ENCODE measurements at regions not wholly inside any gene's neighbourhood (a gene's known extent, or its start where the extent isn't known, plus 50 kb on each side); places are given as distances from the start of the nearest gene placed in this dataset.

GRCh38 chr12:92089559-92089958 lies 56.1 kb downstream of the BTG1 start:
- Histone ChIP-seq H3K4me1 (ENCODE audit: control insufficient read depth, insufficient read depth, low read length) (peaks cover under 1% of the 10 kb centered on the region; the same call in 1 of the 2 replicates), H3K27ac (ENCODE audit: low read length) (no peak overlapping the region), H3K9me3 (ENCODE audit: control insufficient read depth, insufficient read depth, low read length) (no peaks in the 10 kb centered on the region), H3K27me3 (ENCODE audit: control insufficient read depth, insufficient read depth, low read length) (no peaks in the 10 kb centered on the region), H3K4me3 (ENCODE audit: low read length) (no peak overlapping the region), H3K36me3 (ENCODE audit: control insufficient read depth, insufficient read depth, low read length) (no peaks in the 10 kb centered on the region)
- DNase-seq (ENCODE audit: low read depth, low spot score), result no peak

GRCh38 chr12:92088805-92089204 lies 56.8 kb downstream of the BTG1 start:
- no peaks in the 10 kb centered on the region for H3K4me1 ChIP-seq (ENCODE audit: control insufficient read depth, insufficient read depth, low read length)
- no peak overlapping the region for H3K4me3 ChIP-seq (ENCODE audit: low read length)
- H3K9me3 ChIP-seq (ENCODE audit: control insufficient read depth, insufficient read depth, low read length), result no peaks in the 10 kb centered on the region
- H3K27me3 ChIP-seq (ENCODE audit: control insufficient read depth, insufficient read depth, low read length), result no peaks in the 10 kb centered on the region
- no peak overlapping the region for H3K27ac ChIP-seq (ENCODE audit: low read length)
- no CpG with 5 or more reads among the region's 2 CpGs for WGBS (ENCODE audit: insufficient coverage, insufficient read length)
- no peaks in the 10 kb centered on the region for H3K36me3 ChIP-seq (ENCODE audit: control insufficient read depth, insufficient read depth, low read length)
- no peak for DNase-seq (ENCODE audit: low read depth, low spot score)

- no peaks in the 10 kb centered on the region for H3K27me3 ChIP-seq (ENCODE audit: control insufficient read depth, insufficient read depth, low read length)
- no peaks in the 10 kb centered on the region for H3K9me3 ChIP-seq (ENCODE audit: control insufficient read depth, insufficient read depth, low read length)
- no peak overlapping the region for H3K4me3 ChIP-seq (ENCODE audit: low read length)
- WGBS (ENCODE audit: insufficient coverage, insufficient read length), result no CpG with 5 or more reads among the region's 1 CpG
- DNase-seq (ENCODE audit: low read depth, low spot score), result no peak
- H3K4me1 ChIP-seq (ENCODE audit: control insufficient read depth, insufficient read depth, low read length), result no peaks in the 10 kb centered on the region
- H3K27ac ChIP-seq (ENCODE audit: low read length), result no peak overlapping the region
- H3K36me3 ChIP-seq (ENCODE audit: control insufficient read depth, insufficient read depth, low read length), result no peaks in the 10 kb centered on the region
Measured at GRCh38 chr12:92085736-92086040, 60.0 kb downstream of the BTG1 start.

GRCh38 chr12:92085040-92085735 lies 60.5 kb downstream of the BTG1 start:
- H3K4me3 ChIP-seq (ENCODE audit: low read length), result no peak overlapping the region
- no peak overlapping the region for H3K27ac ChIP-seq (ENCODE audit: low read length)
- H3K36me3 ChIP-seq (ENCODE audit: control insufficient read depth, insufficient read depth, low read length), result no peaks in the 10 kb centered on the region
- WGBS (ENCODE audit: insufficient coverage, insufficient read length), result no CpG with 5 or more reads among the region's 3 CpGs
- H3K27me3 ChIP-seq (ENCODE audit: control insufficient read depth, insufficient read depth, low read length), result no peaks in the 10 kb centered on the region
- DNase-seq (ENCODE audit: low read depth, low spot score), result no peak
- no peaks in the 10 kb centered on the region for H3K4me1 ChIP-seq (ENCODE audit: control insufficient read depth, insufficient read depth, low read length)
- H3K9me3 ChIP-seq (ENCODE audit: control insufficient read depth, insufficient read depth, low read length), result no peaks in the 10 kb centered on the region

- H3K27ac ChIP-seq (ENCODE audit: low read length), result no peak overlapping the region
- H3K36me3 ChIP-seq (ENCODE audit: control insufficient read depth, insufficient read depth, low read length), result no peaks in the 10 kb centered on the region
- no peaks in the 10 kb centered on the region for H3K27me3 ChIP-seq (ENCODE audit: control insufficient read depth, insufficient read depth, low read length)
- no peak for DNase-seq (ENCODE audit: low read depth, low spot score)
- no peak overlapping the region for H3K4me3 ChIP-seq (ENCODE audit: low read length)
- WGBS (ENCODE audit: insufficient coverage, insufficient read length), result 100% methylated on average over 1 of the region's 3 CpGs
- no peaks in the 10 kb centered on the region for H3K9me3 ChIP-seq (ENCODE audit: control insufficient read depth, insufficient read depth, low read length)
- H3K4me1 ChIP-seq (ENCODE audit: control insufficient read depth, insufficient read depth, low read length), result no peaks in the 10 kb centered on the region
Measured at GRCh38 chr12:92080911-92081285, 64.7 kb downstream of the BTG1 start.

GRCh38 chr12:92079054-92079385 lies 66.6 kb downstream of the BTG1 start:
- H3K4me1 ChIP-seq (ENCODE audit: control insufficient read depth, insufficient read depth, low read length), result peaks cover 2% of the 10 kb centered on the region; the same call in 1 of the 2 replicates
- H3K9me3 ChIP-seq (ENCODE audit: control insufficient read depth, insufficient read depth, low read length), result no peaks in the 10 kb centered on the region

GRCh38 chr12:92078167-92079053 lies 67.2 kb downstream of the BTG1 start:
- no peak overlapping the region for H3K4me3 ChIP-seq (ENCODE audit: low read length)
- WGBS (ENCODE audit: insufficient coverage, insufficient read length), result no CpG with 5 or more reads among the region's 4 CpGs
- no peak overlapping the region for H3K27ac ChIP-seq (ENCODE audit: low read length)
- no peaks in the 10 kb centered on the region for H3K9me3 ChIP-seq (ENCODE audit: control insufficient read depth, insufficient read depth, low read length)
- peaks cover 2% of the 10 kb centered on the region; the same call in 1 of the 2 replicates for H3K4me1 ChIP-seq (ENCODE audit: control insufficient read depth, insufficient read depth, low read length)
- no peaks in the 10 kb centered on the region for H3K36me3 ChIP-seq (ENCODE audit: control insufficient read depth, insufficient read depth, low read length)
- no peak for DNase-seq (ENCODE audit: low read depth, low spot score)
- H3K27me3 ChIP-seq (ENCODE audit: control insufficient read depth, insufficient read depth, low read length), result no peaks in the 10 kb centered on the region

More at GRCh38 chr12:92079054-92079385, 66.6 kb downstream of the BTG1 start:
- Histone ChIP-seq H3K36me3 (ENCODE audit: control insufficient read depth, insufficient read depth, low read length) (no peaks in the 10 kb centered on the region), H3K27ac (ENCODE audit: low read length) (no peak overlapping the region), H3K27me3 (ENCODE audit: control insufficient read depth, insufficient read depth, low read length) (no peaks in the 10 kb centered on the region), H3K4me3 (ENCODE audit: low read length) (no peak overlapping the region)
- DNase-seq (ENCODE audit: low read depth, low spot score), result no peak

GRCh38 chr12:92077530-92077929 lies 68.1 kb downstream of the BTG1 start:
- H3K27me3 ChIP-seq (ENCODE audit: control insufficient read depth, insufficient read depth, low read length), result no peaks in the 10 kb centered on the region
- no peaks in the 10 kb centered on the region for H3K9me3 ChIP-seq (ENCODE audit: control insufficient read depth, insufficient read depth, low read length)
- no peak for DNase-seq (ENCODE audit: low read depth, low spot score)
- H3K4me1 ChIP-seq (ENCODE audit: control insufficient read depth, insufficient read depth, low read length), result peaks cover 2% of the 10 kb centered on the region; the same call in 1 of the 2 replicates
- no CpG with 5 or more reads among the region's 1 CpG for WGBS (ENCODE audit: insufficient coverage, insufficient read length)
- no peak overlapping the region for H3K27ac ChIP-seq (ENCODE audit: low read length)
- no peaks in the 10 kb centered on the region for H3K36me3 ChIP-seq (ENCODE audit: control insufficient read depth, insufficient read depth, low read length)
- no peak overlapping the region for H3K4me3 ChIP-seq (ENCODE audit: low read length)

- Histone ChIP-seq H3K9me3 (ENCODE audit: control insufficient read depth, insufficient read depth, low read length) (no peaks in the 10 kb centered on the region), H3K4me3 (ENCODE audit: low read length) (no peak overlapping the region), H3K27ac (ENCODE audit: low read length) (no peak overlapping the region), H3K36me3 (ENCODE audit: control insufficient read depth, insufficient read depth, low read length) (no peaks in the 10 kb centered on the region), H3K4me1 (ENCODE audit: control insufficient read depth, insufficient read depth, low read length) (peaks cover 2% of the 10 kb centered on the region; the same call in 1 of the 2 replicates), H3K27me3 (ENCODE audit: control insufficient read depth, insufficient read depth, low read length) (no peaks in the 10 kb centered on the region)
- DNase-seq (ENCODE audit: low read depth, low spot score), result no peak
Measured at GRCh38 chr12:92076101-92076500, 69.5 kb downstream of the BTG1 start.

GRCh38 chr12:92075425-92075914 lies 70.2 kb downstream of the BTG1 start:
- Histone ChIP-seq H3K27me3 (ENCODE audit: control insufficient read depth, insufficient read depth, low read length) (no peaks in the 10 kb centered on the region), H3K9me3 (ENCODE audit: control insufficient read depth, insufficient read depth, low read length) (no peaks in the 10 kb centered on the region), H3K4me1 (ENCODE audit: control insufficient read depth, insufficient read depth, low read length) (peaks cover 2% of the 10 kb centered on the region; the same call in 1 of the 2 replicates), H3K4me3 (ENCODE audit: low read length) (no peak overlapping the region), H3K36me3 (ENCODE audit: control insufficient read depth, insufficient read depth, low read length) (no peaks in the 10 kb centered on the region), H3K27ac (ENCODE audit: low read length) (no peak overlapping the region)
- WGBS (ENCODE audit: insufficient coverage, insufficient read length), result no CpG with 5 or more reads among the region's 2 CpGs
- no peak for DNase-seq (ENCODE audit: low read depth, low spot score)

- no CpG with 5 or more reads among the region's 2 CpGs for WGBS (ENCODE audit: insufficient coverage, insufficient read length)
- Histone ChIP-seq H3K4me1 (ENCODE audit: control insufficient read depth, insufficient read depth, low read length) (peaks cover 2% of the 10 kb centered on the region; the same call in 1 of the 2 replicates), H3K9me3 (ENCODE audit: control insufficient read depth, insufficient read depth, low read length) (no peaks in the 10 kb centered on the region), H3K36me3 (ENCODE audit: control insufficient read depth, insufficient read depth, low read length) (no peaks in the 10 kb centered on the region), H3K27ac (ENCODE audit: low read length) (no peak overlapping the region), H3K4me3 (ENCODE audit: low read length) (no peak overlapping the region), H3K27me3 (ENCODE audit: control insufficient read depth, insufficient read depth, low read length) (no peaks in the 10 kb centered on the region)
- no peak for DNase-seq (ENCODE audit: low read depth, low spot score)
Measured at GRCh38 chr12:92074889-92075288, 70.8 kb downstream of the BTG1 start.
